GM18511 (cell line): ENCODE measurements at regions not wholly inside any gene's neighbourhood (a gene's known extent, or its start where the extent isn't known, plus 50 kb on each side); places are given as distances from the start of the nearest gene placed in this dataset.
"Not testable (repeated sequence)": the region's sequence is repeated elsewhere in the genome, so short reads cannot be mapped to it uniquely, and the experiment has no call there.

Experiments used
- ATAC-seq: cut with Tn5 transposase; IDR thresholded peaks from one replicate; pipeline ENCODE4 v1.9.1; 2021; ENCODE audit warnings: mild to moderate bottlenecking, moderate library complexity; ENCODE audit not compliant: unreplicated experiment

DNA sequence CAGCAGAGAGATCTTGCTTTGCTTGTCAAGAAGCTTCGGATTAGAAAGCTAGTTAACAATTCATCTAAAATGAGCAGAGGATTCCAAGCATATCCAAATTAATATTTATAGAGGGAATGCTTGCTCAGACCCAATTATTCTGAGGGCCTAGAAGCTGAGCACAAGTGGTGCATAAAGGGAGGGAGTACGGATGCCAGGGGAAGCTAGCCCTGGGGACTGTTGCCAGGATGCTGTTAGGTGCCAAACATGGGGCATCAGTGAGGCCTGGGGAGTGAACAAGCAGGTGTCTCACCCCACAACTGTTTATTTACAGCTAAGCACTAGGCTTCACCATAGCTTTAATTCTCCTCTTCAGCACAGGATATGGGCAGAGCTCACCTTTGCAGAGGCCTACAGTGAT, 684.1 kb upstream of the C16orf82 start:
- ATAC-seq = no peak

DNA sequence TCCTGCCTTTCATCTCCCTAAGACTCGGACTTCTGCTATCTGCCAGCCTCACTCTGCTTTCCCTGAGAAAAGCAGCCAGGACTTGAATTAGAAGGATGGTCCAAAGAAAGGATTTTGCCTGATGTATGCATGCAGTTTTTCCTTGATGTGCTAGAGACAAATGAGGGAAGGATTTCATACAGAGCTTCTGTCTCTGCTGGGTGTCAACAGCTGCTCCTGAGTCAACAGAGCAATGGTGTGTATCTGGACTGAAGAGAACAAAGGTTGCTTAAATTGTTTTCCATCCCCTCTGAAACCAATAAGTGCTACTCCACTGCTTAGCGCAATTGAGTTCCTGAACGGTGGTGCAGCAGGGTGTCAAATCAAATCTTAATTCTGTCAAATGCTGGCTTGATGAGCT, 680.6 kb upstream of the C16orf82 start:
- ATAC-seq = no peak

DNA sequence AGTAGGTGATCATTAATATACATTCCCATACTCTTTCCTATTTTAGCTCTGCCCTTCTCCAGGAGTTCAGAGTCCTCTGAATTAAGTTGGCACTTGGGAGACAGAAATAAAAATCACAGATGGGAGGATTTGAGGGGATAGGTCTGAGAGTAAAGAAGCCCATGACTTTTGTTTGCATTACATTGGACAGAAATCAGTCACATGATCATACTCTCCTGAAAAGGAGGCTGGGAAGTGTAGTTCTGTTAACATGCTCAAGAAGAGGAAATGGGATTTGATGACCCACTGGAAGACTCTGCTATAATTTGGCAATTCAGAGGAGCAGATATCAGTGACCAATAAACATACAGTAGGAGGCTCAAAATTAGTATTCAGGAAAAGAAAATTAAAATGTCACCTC, 674.9 kb upstream of the C16orf82 start:
- no peak for ATAC-seq

DNA sequence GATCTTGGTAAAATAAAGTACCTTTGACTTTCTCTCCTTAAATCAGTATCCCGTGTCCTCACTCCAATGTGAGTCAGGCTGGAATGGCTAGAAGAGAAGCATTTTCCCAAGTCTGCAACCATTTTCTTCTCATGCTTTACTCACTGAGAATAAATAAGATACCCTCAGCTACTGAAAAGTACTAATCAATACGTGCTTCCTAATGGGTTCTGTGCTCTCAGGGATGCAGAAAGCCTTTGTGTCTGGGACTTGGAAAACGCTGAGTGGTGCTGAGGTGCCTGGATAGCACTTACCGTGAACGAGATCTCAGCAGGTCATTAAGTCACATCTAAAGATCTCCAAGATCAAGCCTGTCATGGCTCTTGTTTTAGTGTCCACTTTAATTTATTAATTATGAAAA, 672.3 kb upstream of the C16orf82 start:
- no peak for ATAC-seq

DNA sequence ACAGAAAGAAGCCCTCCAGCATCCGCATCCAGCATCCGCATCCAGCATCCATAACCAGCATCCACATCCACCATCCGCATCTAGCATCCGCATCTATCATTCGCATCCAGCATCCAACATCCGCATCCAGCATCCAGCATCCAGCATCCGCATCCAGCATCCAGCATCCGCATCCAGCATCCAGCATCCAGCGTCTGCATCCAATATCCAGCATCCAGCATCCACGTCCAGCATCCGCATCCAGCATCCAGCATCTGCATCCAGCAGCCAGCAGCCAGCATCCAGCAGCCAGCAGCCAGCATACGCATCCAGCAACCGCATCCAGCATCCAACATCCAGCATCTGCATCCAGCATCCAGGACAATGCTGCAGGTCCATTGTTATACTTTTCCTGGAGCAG, 671.0 kb upstream of the C16orf82 start:
- no peak for ATAC-seq

DNA sequence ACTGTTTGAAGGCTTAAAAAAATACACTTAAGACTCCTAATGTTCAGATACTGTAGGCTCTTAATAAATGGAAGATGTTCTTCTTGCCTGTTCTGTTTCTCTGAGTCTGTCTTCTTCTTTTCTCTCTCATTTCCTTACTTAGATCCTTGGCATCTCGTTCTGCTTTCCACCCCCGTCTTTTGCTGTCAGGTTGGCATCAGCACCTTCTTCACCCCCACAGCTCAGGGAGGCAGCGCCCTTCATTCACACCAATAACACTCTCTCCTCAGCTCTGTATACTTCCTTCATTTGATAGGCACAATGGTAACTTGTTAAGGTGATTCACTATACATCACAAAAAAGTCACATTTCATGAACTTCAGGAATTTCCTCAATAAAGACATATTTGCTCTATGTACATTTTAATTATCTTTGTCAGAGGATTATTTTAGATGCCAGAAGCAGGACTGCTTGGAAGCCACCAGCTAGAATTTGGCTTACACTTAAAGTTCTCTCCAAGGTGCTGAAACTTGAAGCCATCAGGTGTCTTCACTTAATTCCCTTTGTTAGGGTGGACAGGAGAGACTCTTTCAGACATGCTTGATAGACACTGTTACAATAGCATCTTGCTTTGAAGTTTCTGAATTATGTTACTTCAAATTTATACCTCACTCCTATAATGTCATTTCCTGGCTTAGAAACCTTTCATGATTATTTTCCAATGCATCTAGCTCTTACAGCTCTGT, 670.1 kb upstream of the C16orf82 start:
- ATAC-seq = no peak

DNA sequence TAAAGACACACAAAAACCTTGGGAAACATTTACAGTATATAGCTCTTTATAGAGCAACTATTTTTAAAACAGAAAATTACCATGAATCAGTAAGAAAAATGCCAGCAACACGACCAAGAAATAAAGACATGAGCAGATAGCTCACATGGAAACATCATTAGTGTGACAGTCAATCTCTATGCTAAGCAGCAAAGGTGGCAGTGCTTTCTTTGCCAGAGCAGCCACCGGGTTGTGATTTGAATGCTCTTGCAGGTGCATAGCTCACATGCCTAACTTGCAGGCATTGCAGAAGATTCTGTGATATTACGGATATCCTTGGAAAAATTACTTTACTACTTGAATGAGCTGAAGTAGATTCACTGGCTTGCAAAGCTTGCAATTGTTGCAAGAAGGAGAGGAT, 652.9 kb upstream of the C16orf82 start:
- no peak for ATAC-seq

DNA sequence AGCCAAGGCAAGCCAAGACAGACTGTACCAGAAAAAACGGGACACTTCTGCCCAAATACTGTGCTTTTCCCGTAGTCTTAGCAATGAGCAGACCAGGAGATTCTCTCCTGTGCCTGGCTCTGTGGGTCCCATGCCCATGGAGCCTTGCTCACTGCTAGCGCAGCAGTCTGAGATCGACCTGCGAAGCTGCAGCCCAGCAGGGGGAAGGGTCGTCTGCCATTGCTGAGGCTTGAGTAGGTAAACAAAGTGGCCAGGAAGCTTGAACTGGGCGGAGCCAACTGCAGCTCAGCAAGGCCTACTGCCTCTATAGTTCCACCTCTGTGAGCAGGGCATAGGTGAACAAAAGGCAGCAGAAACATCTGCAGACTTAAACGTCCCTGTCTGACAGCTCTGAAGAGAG, 647.3 kb upstream of the C16orf82 start:
- ATAC-seq = not testable (repeated sequence)

DNA sequence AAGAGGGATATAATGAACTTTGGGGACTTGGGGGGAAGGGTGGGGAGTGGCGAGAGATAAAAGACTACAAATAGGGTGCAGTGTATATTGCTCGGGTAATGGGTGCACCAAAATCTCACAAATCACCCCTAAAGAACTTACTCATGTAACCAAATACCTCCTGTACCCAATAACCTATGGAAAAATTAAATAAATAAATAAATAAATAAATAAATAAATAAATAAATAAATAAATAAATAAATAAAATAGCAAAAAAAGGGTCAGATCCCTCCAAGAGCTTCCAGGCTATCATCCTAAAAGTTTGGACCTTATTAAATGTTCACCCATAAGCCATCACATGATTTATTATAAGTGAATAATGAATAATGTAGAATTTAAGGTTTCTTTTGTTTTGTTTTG, 636.1 kb upstream of the C16orf82 start:
- ATAC-seq = no peak

DNA sequence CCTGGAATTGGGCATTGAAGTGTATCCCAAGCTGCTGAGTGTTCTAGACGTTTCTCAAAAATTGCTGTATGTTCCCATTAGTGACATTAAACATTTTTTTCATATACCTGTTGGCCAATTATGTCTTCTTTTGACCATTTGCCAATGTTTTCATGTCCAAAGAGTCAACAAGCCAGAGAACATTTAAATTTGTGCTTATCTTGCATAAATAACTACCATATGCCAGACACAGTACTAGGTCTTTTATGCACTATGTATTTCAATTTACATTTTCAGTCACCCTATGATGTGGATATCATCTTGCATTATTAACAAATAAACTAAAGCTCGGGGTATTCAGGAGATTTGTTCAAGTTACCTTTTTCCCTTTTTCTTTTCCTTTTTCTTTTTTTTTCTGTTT, 632.9 kb upstream of the C16orf82 start:
- ATAC-seq = no peak

DNA sequence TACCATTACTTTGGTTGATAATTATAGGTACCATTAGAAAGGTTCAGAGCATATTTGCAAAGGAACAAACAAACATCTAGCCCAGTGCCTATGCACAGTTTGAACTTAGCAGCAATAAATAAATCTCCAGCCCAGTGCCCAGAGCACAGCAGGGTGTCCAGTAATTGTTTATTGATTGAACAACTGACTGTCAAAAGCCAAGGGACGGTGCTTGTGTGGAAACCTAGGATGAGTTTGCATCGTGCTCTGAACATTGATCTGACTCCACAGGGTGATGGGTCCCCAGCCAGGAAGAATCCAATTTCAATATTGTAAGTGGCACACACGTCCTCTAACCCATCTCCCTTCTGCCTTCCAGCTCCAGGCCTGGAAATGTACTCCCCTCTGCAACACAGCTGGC, 625.5 kb upstream of the C16orf82 start:
- no peak for ATAC-seq

DNA sequence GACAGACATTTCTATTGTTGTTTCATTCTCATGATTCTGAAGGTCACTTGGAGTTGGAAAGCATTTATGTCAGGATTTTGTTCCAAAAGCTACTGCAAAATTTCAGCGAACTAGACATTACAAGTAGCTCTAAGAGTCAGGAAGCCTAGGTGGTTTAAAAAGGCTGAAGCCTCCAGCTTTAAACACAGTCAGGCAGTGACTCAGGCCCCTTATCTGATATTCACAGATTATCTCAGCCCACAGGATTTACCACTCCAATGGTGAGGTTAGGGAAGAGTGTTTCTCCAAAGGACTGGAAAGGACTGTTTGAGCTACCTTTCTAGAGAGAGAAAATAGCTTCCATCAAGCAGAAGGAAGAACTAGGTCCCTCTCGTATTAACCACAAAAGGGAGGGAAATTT, 624.4 kb upstream of the C16orf82 start:
- no peak for ATAC-seq

DNA sequence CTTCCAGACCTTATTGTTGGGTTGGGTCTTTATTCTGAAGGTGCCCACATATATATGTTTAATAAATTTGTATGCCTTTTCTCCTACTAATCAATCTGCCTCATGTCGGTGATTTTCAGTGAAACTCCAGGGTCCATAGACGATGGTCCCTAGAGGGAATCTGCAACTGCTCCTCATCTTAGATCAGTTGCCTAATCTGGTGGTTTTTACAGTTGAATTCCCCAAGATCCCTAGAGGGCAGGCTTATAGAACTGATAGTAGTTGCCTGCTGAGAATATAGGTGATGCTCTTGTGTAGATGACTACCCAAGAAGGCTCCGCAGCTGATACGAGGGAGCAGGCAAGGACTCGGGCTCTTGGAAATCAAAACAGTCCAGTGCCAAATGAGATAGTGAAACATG, 619.2 kb upstream of the C16orf82 start:
- no peak for ATAC-seq

DNA sequence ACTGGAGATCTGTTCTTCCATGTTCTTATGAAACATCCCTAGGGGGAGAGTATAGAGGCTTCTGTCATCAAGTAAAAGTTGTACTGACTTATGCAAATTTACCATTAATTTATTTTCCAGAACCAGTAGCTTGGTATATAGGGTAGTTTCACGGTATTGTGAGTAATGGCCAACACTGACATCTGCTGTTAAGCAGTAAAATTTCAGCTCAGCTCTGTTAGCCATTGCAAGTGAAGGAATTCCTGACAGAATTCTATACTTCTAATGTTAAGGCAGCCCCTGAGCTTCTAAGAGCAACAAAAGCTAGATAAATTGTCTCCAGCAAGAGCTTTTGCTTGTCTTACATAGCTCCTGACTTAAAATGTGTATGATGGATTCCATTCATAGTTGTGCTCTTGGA, 613.5 kb upstream of the C16orf82 start:
- ATAC-seq = no peak

DNA sequence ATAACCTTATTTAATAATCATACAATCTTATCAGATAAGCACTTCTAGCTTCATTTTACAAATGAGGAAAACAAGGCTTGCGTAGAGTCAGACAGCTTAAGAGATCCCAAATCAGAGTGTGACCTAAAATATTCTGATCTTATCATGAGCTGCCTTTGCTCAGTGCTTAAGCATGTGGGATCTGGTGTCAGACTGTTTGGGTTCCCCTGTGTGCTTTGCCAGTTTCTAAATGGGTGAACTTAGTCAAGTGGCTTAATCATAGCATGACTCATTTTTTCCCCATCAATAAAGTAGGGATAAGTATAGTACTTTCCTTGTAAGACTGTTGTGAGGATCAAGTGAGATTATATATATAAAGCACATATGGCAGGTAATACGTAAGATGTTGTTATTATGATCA, 612.6 kb upstream of the C16orf82 start:
- no peak for ATAC-seq

DNA sequence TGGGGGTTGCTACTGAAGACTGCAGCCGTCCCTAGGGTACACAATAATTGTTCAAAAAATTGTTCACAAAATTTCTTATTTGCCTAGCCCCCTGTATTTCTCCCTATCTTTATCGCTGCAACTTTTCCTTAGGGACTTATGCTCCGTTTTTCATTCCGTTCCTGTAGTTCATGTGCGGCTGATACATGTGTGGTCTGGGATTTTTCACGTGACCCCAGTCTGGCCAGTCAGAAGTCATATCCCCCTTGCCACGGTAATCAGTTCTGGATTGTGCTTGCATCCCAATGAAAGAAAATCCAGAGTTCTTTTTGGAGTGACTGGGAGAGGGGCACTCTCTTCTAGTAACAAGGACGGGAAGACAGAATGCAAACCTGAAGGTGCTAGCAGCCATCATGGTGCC, 610.7 kb upstream of the C16orf82 start:
- ATAC-seq = no peak

DNA sequence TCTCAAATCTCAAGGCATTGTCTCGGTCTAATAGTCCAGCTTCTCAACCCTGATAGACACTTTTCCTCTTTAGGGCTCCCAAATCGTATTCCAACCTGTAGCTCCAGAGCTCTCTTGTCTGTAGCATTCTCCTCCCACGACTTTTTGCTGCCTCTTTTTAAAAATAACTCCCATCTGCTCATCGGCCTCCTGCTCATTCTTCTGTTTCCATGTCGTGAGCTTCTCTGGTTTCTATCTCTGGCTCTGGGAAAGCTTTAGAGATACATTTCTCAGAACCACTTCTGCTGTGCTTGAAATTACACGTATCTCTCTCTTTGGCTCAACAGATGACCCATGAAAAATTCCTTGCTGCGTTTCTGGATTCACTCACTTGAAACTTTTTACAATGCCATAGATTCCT, 609.6 kb upstream of the C16orf82 start:
- no peak for ATAC-seq

DNA sequence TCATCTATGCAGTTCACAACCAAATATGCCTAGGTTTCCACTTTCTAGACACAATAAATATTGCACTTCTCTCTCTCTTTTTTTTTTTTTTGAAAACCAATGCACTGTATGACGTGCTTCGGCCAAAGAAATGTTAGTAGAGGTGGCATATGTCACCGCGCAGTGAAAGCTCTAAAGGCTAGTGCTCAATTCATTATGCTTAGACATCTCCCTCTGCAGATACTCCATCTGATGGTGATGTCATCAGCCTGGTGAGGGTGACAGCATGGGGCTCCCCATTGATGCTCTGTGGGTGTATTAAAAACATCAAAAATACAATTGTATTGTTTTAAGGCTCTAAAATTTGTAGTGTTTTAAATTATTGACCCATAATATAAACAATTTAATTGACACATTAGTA, 608.8 kb upstream of the C16orf82 start:
- no peak for ATAC-seq

DNA sequence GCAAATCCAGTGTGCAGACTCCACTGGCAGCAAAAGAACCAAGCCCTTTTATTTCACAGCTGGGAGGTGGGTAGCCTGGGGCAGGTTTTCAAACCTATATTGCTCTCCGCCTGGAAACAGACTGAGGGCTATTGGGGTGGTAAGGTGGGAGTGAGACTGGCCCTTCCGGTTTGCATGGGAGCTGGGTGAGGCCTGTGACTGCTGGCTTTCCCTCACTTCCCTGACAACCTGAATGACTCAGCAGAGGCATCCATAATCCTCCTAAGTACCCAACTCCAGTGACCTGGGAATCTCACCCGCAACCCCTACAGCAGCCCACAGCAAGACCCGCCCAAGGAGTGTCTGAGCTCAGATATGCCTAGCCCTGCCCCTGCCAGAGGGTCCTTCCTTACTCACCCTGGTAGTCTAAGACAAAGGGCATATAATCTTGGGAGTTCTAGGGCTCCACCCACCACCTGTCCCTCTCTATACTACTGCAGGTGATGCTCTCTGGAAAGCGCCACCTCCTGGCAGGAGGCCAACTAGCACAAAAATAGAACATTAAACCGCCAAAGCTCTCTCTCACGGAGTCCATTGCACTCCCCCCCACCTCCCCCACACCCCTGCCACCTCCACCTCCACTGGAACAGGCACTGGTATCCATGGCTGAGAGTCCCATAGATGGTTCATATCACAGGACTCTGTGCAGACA, 602.0 kb upstream of the C16orf82 start:
- ATAC-seq = no peak

DNA sequence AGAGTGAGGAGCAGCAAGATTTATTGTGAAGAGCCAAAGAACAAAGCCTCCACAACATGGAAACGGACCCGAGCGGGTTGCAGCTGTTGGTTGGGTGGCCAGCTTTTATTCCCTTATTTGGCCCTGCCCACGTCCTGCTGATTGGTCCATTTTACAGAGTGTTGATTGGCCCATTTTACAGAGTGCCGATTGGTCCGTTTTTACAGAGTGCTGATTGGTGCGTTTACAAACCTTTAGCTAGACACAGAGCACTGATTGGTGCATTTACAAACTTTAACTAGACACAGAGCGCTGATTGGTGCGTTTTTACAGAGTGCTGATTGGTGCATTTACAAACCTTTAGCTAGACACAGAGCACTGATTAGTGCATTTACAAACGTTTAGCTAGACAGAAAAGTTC, 592.3 kb upstream of the C16orf82 start:
- not testable (repeated sequence) for ATAC-seq

DNA sequence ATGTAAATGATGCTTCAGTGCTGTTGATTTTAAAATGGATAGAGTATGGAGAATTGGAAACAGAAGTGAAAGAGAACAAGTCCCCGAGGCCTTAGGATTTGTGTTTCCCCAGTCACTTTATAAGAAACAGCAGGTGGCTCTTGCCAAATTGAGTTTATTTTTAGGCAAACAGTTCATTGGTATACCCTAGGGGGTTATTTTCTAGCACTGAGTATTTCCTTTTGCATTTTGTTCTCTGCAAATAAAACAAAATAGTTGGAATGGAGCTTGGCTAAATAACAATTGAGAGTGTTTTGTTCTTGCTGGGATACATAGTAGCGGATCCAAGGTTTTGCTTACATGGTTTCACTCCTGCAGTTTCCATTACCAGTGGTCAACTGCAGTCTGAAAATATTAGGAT, 591.1 kb upstream of the C16orf82 start:
- no peak for ATAC-seq

DNA sequence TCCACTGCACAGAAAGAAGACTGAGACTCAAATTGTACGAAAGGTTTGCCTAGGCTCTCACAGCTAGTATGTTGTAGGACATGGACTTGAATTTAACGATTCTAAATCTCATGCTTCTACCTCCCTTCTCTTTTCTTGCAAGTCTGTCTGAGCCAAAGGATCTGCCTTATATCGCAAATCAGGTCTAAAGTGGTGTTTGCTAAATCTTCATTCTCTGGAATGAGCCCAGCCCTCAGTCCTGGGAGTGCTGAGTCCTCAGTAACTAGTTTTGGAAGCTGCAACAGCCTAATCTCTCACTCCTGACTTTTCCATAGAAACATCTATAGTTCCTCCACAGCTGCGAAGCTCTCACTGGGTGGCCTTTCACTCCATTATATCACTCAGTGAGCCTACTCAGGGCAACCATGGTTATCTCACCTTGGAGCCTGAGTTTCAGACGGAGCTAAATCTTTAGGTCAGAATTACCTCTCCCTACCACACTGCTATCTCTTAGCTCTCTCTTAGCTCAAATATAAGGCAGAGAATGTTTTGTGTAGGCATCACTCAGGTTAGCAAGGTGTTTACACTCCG, 575.5 kb upstream of the C16orf82 start:
- no peak for ATAC-seq

DNA sequence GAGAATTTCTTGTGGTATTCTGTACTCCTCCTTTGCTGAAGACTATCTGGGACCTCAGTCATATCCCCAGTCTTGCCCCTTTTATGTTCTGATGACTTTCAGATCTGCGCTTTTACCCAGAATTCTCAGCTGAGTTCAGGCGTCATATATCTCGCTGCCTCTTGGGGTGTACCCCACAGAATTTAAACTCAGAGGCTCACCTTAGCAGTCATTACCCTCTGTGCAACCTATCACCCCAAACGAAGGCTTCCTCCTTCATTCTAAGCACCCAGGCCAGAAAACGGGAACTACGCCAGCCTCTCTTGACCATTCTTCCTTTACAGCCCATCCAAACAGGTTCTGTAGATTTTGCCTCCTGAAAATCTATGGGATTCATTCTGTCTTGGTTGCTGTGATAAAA, 574.8 kb upstream of the C16orf82 start:
- no peak for ATAC-seq
